Endothelial cell of umbilical vein (primary cell): ENCODE measurements at regions not wholly inside any gene's neighbourhood (a gene's known extent, or its start where the extent isn't known, plus 50 kb on each side); places are given as distances from the start of the nearest gene placed in this dataset.

Source experiments
- BruUV-seq: library from RNA; stranded (reverse); fragments of 400-500 nt; replicated peaks from 2 replicates; lab custom pipeline; 2021; lab: Mats Ljungman, UMichigan
- CTCF ChIA-PET: fragments of 300-600, 350-600 bp; sonication (Branson Sonifier 250); formaldehyde crosslinking; loops from one replicate; lab custom pipeline; 2021; ENCODE audit warnings: antibody characterized with exemption, inconsistent platforms; lab: Charles Lee
- POLR2A ChIA-PET: fragments of 300-600, 350-600 bp; sonication (Branson Sonifier 250); formaldehyde crosslinking; loops from one replicate; lab custom pipeline; 2021; ENCODE audit warnings: antibody characterized with exemption, inconsistent platforms; lab: Charles Lee
- DNase-seq: peaks from one replicate; pipeline ENCODE4 v3.0.0-alpha.2; 2011; ENCODE audit warnings: low read depth, low spot score
- FAIRE-seq: peaks from 2 replicates; lab custom pipeline; 2011; peaks lifted over from hg19 to GRCh38; lab: Jason Lieb, UNC
- H2AFZ ChIP-seq: 2 replicates; pipeline ENCODE4 v1.6.0; 2012; ENCODE audit warnings: low read depth, low read length, control low read depth, inconsistent platforms
- H3K27ac ChIP-seq: 2 replicates; pipeline ENCODE4 v1.5.1; 2011; ENCODE audit warnings: low read depth, mild to moderate bottlenecking, control low read depth, low read length, moderate library complexity; ENCODE audit not compliant: insufficient read depth
- H3K27me3 ChIP-seq, 2 experiments: 2 replicates each; pipeline versions ENCODE4 v1.6.0 to v1.6.1; 2011; ENCODE audit warnings: low read length in 2 of 2, mixed read lengths in 1 of 2; ENCODE audit not compliant: control insufficient read depth in 2 of 2, insufficient read depth in 2 of 2
- H3K36me3 ChIP-seq, 2 experiments: 2 replicates in 1 of 2; 3 replicates in 1 of 2; pipeline ENCODE4 v1.5.1; 2011; ENCODE audit warnings: low read length in 2 of 2, mild to moderate bottlenecking in 1 of 2, moderate library complexity in 1 of 2; ENCODE audit not compliant: control insufficient read depth in 2 of 2, insufficient read depth in 2 of 2; ENCODE audit errors: extremely low read depth in 1 of 2
- H3K4me1 ChIP-seq: 3 replicates; pipeline ENCODE4 v1.5.1; 2011; ENCODE audit warnings: mild to moderate bottlenecking, low read length; ENCODE audit not compliant: control insufficient read depth, insufficient read depth; ENCODE audit errors: extremely low read depth
- H3K4me2 ChIP-seq: 2 replicates; pipeline ENCODE4 v1.6.1; 2011; ENCODE audit warnings: low read length, control low read depth, mixed read lengths; ENCODE audit not compliant: insufficient read depth
- H3K4me3 ChIP-seq, 3 experiments: fragments of 200-600 bp in 1 of 3; sonication (generic), shearing (Covaris generic) in 1 of 3; replicated peaks in 1 of 3; 2 replicates each; pipeline ENCODE4 v1.5.1; 2011 to 2016; ENCODE audit warnings: control low read depth in 3 of 3, low read length in 3 of 3, mild to moderate bottlenecking in 2 of 3, inconsistent platforms in 1 of 3, low read depth in 1 of 3, moderate library complexity in 1 of 3; ENCODE audit not compliant: insufficient read depth in 1 of 3
- H3K79me2 ChIP-seq: 2 replicates; pipeline ENCODE4 v1.6.0; 2012; ENCODE audit warnings: low read length, inconsistent platforms; ENCODE audit not compliant: control insufficient read depth, insufficient read depth
- H3K9ac ChIP-seq: replicated peaks from 2 replicates; pipeline ENCODE3; 2011; ENCODE audit warnings: low read length, control low read depth; ENCODE audit not compliant: insufficient read depth; ENCODE audit errors: extremely low read depth
- H3K9me1 ChIP-seq: replicated peaks from 3 replicates; pipeline ENCODE4 v1.6.0; 2011; ENCODE audit warnings: mild to moderate bottlenecking, low read length; ENCODE audit not compliant: control insufficient read depth, insufficient read depth; ENCODE audit errors: extremely low read depth
- H3K9me3 ChIP-seq: replicated peaks from 2 replicates; pipeline ENCODE4 v1.5.1; 2012; ENCODE audit warnings: low read length, inconsistent platforms; ENCODE audit not compliant: control insufficient read depth, insufficient read depth
- H4K20me1 ChIP-seq: replicated peaks from 2 replicates; pipeline ENCODE3; 2011; ENCODE audit warnings: mild to moderate bottlenecking, low read length; ENCODE audit not compliant: control insufficient read depth, insufficient read depth; ENCODE audit errors: extremely low read depth
- CTCF ChIP-seq, 2 donors: IDR thresholded peaks; 1 replicate in 1 of 2; 2 replicates in 1 of 2; pipeline ENCODE4 v1.5.1; 2011; ENCODE audit warnings: low read length in 2 of 2, mild to moderate bottlenecking in 2 of 2, moderate library complexity in 2 of 2, control low read depth in 1 of 2, inconsistent platforms in 1 of 2, low read depth in 1 of 2; ENCODE audit not compliant: insufficient read depth in 1 of 2; ENCODE audit errors: extremely low read depth in 1 of 2
- EZH2 ChIP-seq: IDR thresholded peaks from 2 replicates; pipeline ENCODE4 v1.6.1; 2012; ENCODE audit warnings: borderline replicate concordance, low read depth, mild to moderate bottlenecking, moderate library complexity, low read length, inconsistent platforms; ENCODE audit not compliant: severe bottlenecking
- FOS ChIP-seq: IDR thresholded peaks from 2 replicates; pipeline ENCODE4 v1.6.1; 2011; ENCODE audit warnings: mild to moderate bottlenecking, low read length, moderate library complexity, borderline replicate concordance; ENCODE audit not compliant: insufficient read depth
- GATA2 ChIP-seq: IDR thresholded peaks from 2 replicates; pipeline ENCODE4 v1.7.0; 2011; ENCODE audit warnings: low read depth, mild to moderate bottlenecking, moderate library complexity, mixed read lengths, low read length; ENCODE audit not compliant: insufficient read length, insufficient read depth
- JUN ChIP-seq: IDR thresholded peaks from 2 replicates; pipeline ENCODE4 v1.6.1; 2011; ENCODE audit warnings: borderline replicate concordance, low read depth; ENCODE audit not compliant: insufficient read length, insufficient read depth
- MAX ChIP-seq: IDR thresholded peaks from 2 replicates; pipeline ENCODE4 v1.6.1; 2011; ENCODE audit not compliant: insufficient read depth, insufficient read length
- MYC ChIP-seq: IDR thresholded peaks from one replicate; pipeline ENCODE4 v1.6.1; 2011; ENCODE audit warnings: mild to moderate bottlenecking, low read depth, low read length
- POLR2A ChIP-seq: IDR thresholded peaks from 2 replicates; pipeline ENCODE4 v1.6.1; 2012; ENCODE audit warnings: low read depth, mild to moderate bottlenecking, control low read depth, low read length
- POLR2AphosphoS5 ChIP-seq: IDR thresholded peaks from 2 replicates; pipeline ENCODE4 v1.6.1; 2012; ENCODE audit warnings: low read depth, mild to moderate bottlenecking, control low read depth, low read length, moderate library complexity; ENCODE audit not compliant: insufficient read depth
- dilution Hi-C: fragments of 300-500 bp; cut with MboI; formaldehyde crosslinking; loops from one replicate; pipeline ENCODE4 v1.15.0; 2019; ENCODE audit warnings: low sequenced_read_pairs; ENCODE audit not compliant: extremely low pct_ligation_motif_present
- intact Hi-C: fragments of 100-400 bp; cut with micrococcal nuclease; formaldehyde crosslinking; loops from one replicate; pipeline ENCODE4 v1.10.0; 2022

DNA sequence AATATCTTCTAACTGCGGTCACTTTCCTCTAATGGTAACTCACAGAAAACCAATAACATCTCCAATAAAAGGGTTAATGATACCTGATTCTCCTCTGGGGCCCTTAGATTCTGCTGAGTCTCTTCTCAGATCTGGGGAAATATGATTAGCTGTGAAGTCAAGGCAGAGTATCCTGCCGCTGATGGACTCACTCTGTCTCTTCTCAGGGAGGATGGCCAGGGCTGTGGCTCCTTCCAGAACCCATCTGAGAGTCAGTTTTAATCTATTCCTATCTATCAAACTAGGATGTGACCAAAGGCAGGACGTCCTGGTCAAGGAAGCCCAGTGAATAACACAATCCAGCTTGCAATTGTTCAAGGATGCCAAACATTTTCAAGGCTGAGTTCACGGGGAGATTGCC is 109.8 kb downstream of the SLC10A2 start:
- Histone ChIP-seq H2AFZ (no peak overlapping the region), H3K79me2 (no peaks in the 10 kb centered on the region), H3K9me1 (no peaks in the 10 kb centered on the region), H3K9ac (no peak overlapping the region), H3K27ac (no peak overlapping the region), H3K4me1 (no peaks in the 10 kb centered on the region), H3K4me3 (no peak overlapping the region), H3K27me3 (no peaks in the 10 kb centered on the region), H4K20me1 (no peaks in the 10 kb centered on the region), H3K36me3 (no peaks in the 10 kb centered on the region), H3K4me2 (no peak overlapping the region), H3K9me3 (no peaks in the 10 kb centered on the region)
- no peak for FAIRE-seq
- ChIA-PET CTCF (no interaction called here), POLR2A (no interaction called here)
- no TSS peak for BruUV-seq
- DNase-seq: no peak
- intact Hi-C loops: no loop called here
- TF ChIP-seq MAX: no peak
- no peak for TF ChIP-seq POLR2A
- no peak for TF ChIP-seq JUN
- TF ChIP-seq POLR2AphosphoS5: no peak
- no peak for TF ChIP-seq CTCF (IDR thresholded peaks at IDR 0.05; ENCODE audit: extremely low read depth in 1 of 2, insufficient read depth in 1 of 2, low read depth in 1 of 2, low read length in 2 of 2)
- TF ChIP-seq EZH2: no peak
- TF ChIP-seq MYC: no peak
- no peak for TF ChIP-seq FOS
- TF ChIP-seq GATA2: no peak
- dilution Hi-C loops: no loop called here
